ENCODE measurements at regions not wholly inside any gene's neighbourhood (a gene's known extent, or its start where the extent isn't known, plus 50 kb on each side); places are given as distances from the start of the nearest gene placed in this dataset.
"Not testable (repeated sequence)": the region's sequence is repeated elsewhere in the genome, so short reads cannot be mapped to it uniquely, and the experiment has no call there.

DNA sequence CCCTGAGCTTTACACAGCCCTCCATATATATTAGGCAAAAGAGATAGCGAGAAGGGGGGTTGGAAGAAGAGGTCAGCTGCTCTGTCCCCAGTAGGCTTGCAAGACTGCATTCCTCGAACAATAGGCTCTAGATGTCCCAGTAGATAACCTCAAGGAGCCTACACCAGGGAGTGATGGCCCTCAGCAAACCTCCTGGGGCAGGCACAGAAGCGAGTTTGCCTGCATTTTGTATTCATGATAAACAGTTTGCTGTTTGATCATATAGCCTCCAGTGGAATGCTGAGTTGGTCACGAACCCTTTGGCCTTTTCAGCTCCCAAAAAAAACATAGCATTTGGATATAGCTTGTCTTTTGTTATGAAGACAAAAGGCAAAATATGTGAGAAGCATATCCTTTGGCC, 95.1 kb upstream of the GRAMD1B start:
- 84 to 94% (median 89%) methylated on average over 4 of the region's 4 CpGs for WGBS, 4 donors
- Histone ChIP-seq H3K27me3 (no peaks in the 10 kb centered on the region), H3K4me3 (no peak overlapping the region), H3K27ac (no peak overlapping the region), H3K4me1 (replicated peaks in 1 of 2) (peaks cover 8 to 15% of the 10 kb centered on the region in 2 donors), H3K36me3 (replicated peaks in 1 of 2) (no peaks in the 10 kb centered on the region), H3K9me3 (replicated peaks in 1 of 3) (no peaks in the 10 kb centered on the region)
- DNase-seq = no peak
- TF ChIP-seq POLR2A (IDR thresholded peaks at IDR 0.05) = no peak
- intact Hi-C loops (cut with DNase I) = no loop called here

DNA sequence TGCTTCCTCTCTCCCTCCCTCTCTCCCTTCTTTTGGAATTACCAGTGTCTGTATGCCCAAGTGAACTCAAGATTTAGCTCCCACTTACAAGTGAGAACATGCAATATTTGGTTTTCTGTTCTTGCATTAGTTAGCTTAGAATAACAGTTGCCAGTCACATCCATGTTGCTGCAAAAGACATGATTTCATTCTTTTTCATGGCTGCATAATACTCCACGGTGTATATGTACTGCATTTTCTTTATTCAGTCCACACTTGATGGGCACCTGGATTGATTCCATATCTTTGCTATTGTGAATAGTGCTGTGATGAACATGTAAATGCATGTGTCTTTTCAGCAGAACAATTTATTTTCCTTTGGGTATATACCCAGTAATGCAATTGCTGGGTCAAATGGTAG, 97.5 kb upstream of the GRAMD1B start:
- intact Hi-C loops (cut with DNase I) = not testable (repeated sequence)
- 95 to 100% (median 98%) methylated on average over 1 of the region's 1 CpG for WGBS, 4 donors

DNA sequence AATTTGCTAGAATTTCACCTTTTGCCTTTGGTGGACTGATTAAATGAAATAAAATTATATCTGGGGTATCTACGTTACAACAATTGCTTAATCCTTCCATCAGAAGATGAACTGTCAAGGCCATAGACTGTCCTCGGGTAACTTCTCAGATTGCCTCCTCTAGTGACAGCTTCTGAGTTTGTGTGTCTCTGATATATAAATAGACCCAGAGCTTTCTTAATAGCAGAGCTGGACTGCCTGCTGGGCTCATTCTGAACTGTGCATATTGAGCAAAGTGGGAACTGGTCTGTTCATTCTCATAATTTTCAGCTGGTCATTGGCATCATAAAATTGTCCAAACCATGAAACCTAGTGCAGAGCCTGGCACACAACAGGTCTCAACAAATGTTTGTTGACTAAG, 99.1 kb upstream of the GRAMD1B start:
- Histone ChIP-seq H3K36me3 (replicated peaks in 1 of 2) (no peaks in the 10 kb centered on the region), H3K4me1 (replicated peaks in 1 of 2) (peaks cover 14 to 20% of the 10 kb centered on the region in 2 donors), H3K27ac (no peak overlapping the region), H3K4me3 (no peak overlapping the region), H3K27me3 (no peaks in the 10 kb centered on the region), H3K9me3 (replicated peaks in 1 of 3) (no peaks in the 10 kb centered on the region)
- TF ChIP-seq, protein P1, sequence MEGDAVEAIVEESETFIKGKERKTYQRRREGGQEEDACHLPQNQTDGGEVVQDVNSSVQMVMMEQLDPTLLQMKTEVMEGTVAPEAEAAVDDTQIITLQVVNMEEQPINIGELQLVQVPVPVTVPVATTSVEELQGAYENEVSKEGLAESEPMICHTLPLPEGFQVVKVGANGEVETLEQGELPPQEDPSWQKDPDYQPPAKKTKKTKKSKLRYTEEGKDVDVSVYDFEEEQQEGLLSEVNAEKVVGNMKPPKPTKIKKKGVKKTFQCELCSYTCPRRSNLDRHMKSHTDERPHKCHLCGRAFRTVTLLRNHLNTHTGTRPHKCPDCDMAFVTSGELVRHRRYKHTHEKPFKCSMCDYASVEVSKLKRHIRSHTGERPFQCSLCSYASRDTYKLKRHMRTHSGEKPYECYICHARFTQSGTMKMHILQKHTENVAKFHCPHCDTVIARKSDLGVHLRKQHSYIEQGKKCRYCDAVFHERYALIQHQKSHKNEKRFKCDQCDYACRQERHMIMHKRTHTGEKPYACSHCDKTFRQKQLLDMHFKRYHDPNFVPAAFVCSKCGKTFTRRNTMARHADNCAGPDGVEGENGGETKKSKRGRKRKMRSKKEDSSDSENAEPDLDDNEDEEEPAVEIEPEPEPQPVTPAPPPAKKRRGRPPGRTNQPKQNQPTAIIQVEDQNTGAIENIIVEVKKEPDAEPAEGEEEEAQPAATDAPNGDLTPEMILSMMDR (IDR thresholded peaks at IDR 0.05) = peak in 2 of 6 experiments; percentile 9 to 19
- no peak for TF ChIP-seq POLR2A (IDR thresholded peaks at IDR 0.05)
- WGBS, 4 donors = 31 to 39% (median 37%) methylated on average over 2 of the region's 2 CpGs
- intact Hi-C loops (cut with DNase I) = no loop called here
- DNase-seq = peak in 4 of 7 donors; percentile 40 to 69 (median 50)

More for the DNA sequence above, 97.5 kb upstream of the GRAMD1B start:
- not testable (repeated sequence) for H3K36me3 ChIP-seq (replicated peaks in 1 of 2); H3K9me3 ChIP-seq (replicated peaks in 1 of 3); H3K27me3 ChIP-seq; H3K27ac ChIP-seq; H3K4me3 ChIP-seq; DNase-seq
- H3K4me1 ChIP-seq (replicated peaks in 1 of 2) = peaks cover 14 to 20% of the 10 kb centered on the region in 2 donors

DNA sequence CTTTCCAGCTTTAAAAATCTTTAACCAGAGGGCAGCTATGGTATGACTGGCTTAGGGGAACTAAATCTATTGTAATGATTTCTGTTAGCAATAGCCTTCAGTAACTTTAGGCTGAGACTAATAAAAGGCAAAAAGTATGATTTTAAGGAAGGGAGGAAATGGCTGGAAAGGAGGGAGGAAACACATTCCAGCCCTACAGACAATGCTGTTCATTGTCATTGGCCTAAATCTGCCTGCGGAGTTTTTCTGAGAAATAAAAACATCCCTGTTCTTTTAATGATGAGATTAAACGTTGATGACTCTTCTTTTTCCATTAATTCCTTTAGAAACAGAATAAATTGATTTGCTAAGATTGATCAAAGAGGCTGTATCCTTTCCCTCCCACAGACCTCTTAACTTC, 99.6 kb upstream of the GRAMD1B start:
- Histone ChIP-seq H3K9me3 (replicated peaks in 1 of 3) (no peaks in the 10 kb centered on the region), H3K4me3 (no peak overlapping the region), H3K4me1 (replicated peaks in 1 of 2) (peaks cover 14 to 20% of the 10 kb centered on the region in 2 donors), H3K27ac (peak overlapping the region in 1 of 5 donors; percentile 22), H3K36me3 (replicated peaks in 1 of 2) (no peaks in the 10 kb centered on the region), H3K27me3 (no peaks in the 10 kb centered on the region)
- WGBS, 4 donors = 26 to 38% (median 28%) methylated on average over 2 of the region's 2 CpGs
- no peak for DNase-seq
- TF ChIP-seq, protein P1 (IDR thresholded peaks at IDR 0.05) = no peak
- no peak for TF ChIP-seq POLR2A (IDR thresholded peaks at IDR 0.05)
- intact Hi-C loops (cut with DNase I) = no loop called here

DNA sequence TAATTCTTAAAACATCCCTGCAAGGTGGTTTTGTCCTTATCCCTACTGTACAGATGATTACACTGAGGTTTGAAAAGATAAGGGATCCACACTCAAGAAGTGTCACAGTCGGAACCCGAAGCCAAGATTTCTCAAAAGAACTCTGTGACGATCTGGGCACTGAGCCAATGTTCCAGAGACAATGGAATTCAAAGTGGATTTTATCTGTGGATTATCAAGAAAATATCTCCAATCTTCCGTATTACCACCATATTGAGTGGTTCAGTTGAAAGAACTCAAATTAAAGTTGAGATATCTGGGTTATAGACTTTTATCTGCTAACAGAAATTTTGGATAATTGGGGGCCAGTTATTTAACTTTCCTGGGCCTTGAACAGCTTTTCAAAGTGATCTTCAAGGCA, 100.0 kb upstream of the GRAMD1B start:
- WGBS, 4 donors = 23 to 31% (median 27%) methylated on average over 4 of the region's 4 CpGs
- Histone ChIP-seq H3K9me3 (replicated peaks in 1 of 3) (no peaks in the 10 kb centered on the region), H3K27ac (peak overlapping the region in 1 of 5 donors; percentile 22), H3K27me3 (no peaks in the 10 kb centered on the region), H3K36me3 (replicated peaks in 1 of 2) (no peaks in the 10 kb centered on the region), H3K4me1 (replicated peaks in 1 of 2) (peaks cover 14 to 20% of the 10 kb centered on the region in 2 donors), H3K4me3 (no peak overlapping the region)
- intact Hi-C loops (cut with DNase I) = no loop called here
- peak; percentile 40 to 85 (median 64) for DNase-seq
- TF ChIP-seq POLR2A (IDR thresholded peaks at IDR 0.05) = no peak
- TF ChIP-seq, protein P1 (IDR thresholded peaks at IDR 0.05) = no peak

Data from adrenal gland (tissue), 9 donors.